GM23248 (cell line): ENCODE measurements at regions not wholly inside any gene's neighbourhood (a gene's known extent, or its start where the extent isn't known, plus 50 kb on each side); places are given as distances from the start of the nearest gene placed in this dataset.

Source experiments
- EZH2 ChIP-seq: fragments of 200-600 bp; sonication (generic); IDR thresholded peaks from 2 replicates; pipeline ENCODE4 v1.6.1; 2018; ENCODE audit warnings: antibody characterized with exemption, mild to moderate bottlenecking; ENCODE audit not compliant: insufficient read depth, poor library complexity, severe bottlenecking
- EZH2phosphoT487 ChIP-seq: fragments of 200-600 bp; sonication (generic); IDR thresholded peaks from 2 replicates; pipeline ENCODE4 v1.6.1; 2018; ENCODE audit warnings: antibody characterized with exemption, moderate library complexity, mild to moderate bottlenecking, low read depth; ENCODE audit not compliant: insufficient read depth

- TF ChIP-seq EZH2phosphoT487: no peak
- no peak for TF ChIP-seq EZH2
Measured at GRCh38 chr2:121055501-121055900, 229.5 kb downstream of the TFCP2L1 start.
